ENCODE measurements at regions not wholly inside any gene's neighbourhood (a gene's known extent, or its start where the extent isn't known, plus 50 kb on each side); places are given as distances from the start of the nearest gene placed in this dataset.
"Not testable (repeated sequence)": the region's sequence is repeated elsewhere in the genome, so short reads cannot be mapped to it uniquely, and the experiment has no call there.

DNA sequence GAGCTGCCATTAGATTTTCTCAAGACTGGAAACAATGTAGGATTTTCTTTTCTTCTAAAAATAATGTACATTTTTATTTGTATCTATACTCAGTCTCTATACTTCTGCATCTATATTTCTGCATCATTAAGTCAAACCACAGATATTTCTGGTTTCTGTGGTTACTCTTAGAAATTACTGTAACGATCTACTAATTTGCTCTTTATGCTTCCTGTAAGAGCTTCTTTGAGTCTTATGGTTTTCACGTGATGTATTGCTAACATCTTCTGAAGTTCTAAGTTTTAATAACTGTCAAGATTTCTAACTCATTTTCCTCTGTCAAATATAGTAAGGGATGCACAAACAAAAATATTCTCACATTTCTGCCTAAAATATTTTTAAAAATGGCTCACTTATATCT, 1144.5 kb downstream of the HACE1 start (continued):
- TF ChIP-seq PAX8 (CRISPR knock-in tag; IDR thresholded peaks at IDR 0.05; ENCODE audit: borderline replicate concordance), result no peak
- TF ChIP-seq, protein P1, sequence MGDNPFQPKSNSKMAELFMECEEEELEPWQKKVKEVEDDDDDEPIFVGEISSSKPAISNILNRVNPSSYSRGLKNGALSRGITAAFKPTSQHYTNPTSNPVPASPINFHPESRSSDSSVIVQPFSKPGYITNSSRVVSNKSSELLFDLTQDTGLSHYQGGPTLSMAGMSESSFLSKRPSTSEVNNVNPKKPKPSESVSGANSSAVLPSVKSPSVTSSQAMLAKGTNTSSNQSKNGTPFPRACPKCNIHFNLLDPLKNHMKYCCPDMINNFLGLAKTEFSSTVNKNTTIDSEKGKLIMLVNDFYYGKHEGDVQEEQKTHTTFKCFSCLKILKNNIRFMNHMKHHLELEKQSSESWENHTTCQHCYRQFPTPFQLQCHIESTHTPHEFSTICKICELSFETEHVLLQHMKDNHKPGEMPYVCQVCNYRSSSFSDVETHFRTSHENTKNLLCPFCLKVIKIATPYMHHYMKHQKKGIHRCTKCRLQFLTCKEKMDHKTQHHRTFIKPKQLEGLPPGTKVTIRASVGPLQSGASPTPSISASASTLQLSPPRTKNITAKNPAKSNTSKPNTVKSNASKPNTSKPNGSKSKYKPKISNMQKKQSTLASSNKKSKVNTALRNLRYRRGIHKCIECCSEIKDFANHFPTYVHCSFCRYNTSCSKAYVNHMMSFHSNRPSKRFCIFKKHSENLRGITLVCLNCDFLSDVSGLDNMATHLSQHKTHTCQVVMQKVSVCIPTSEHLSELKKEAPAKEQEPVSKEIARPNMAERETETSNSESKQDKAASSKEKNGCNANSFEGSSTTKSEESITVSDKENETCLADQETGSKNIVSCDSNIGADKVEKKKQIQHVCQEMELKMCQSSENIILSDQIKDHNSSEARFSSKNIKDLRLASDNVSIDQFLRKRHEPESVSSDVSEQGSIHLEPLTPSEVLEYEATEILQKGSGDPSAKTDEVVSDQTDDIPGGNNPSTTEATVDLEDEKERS (CRISPR knock-in tag; IDR thresholded peaks at IDR 0.05), result no peak
- TF ChIP-seq ZFP36L1 (CRISPR knock-in tag; IDR thresholded peaks at IDR 0.05), result no peak
- TF ChIP-seq SP4 (CRISPR knock-in tag; IDR thresholded peaks at IDR 0.05), result no peak
- no peak for TF ChIP-seq HNRNPL (IDR thresholded peaks at IDR 0.05; ENCODE audit: low read depth, low read length)
- TF ChIP-seq ZNF605 (CRISPR knock-in tag; IDR thresholded peaks at IDR 0.05), result no peak
- TF ChIP-seq, protein P2, sequence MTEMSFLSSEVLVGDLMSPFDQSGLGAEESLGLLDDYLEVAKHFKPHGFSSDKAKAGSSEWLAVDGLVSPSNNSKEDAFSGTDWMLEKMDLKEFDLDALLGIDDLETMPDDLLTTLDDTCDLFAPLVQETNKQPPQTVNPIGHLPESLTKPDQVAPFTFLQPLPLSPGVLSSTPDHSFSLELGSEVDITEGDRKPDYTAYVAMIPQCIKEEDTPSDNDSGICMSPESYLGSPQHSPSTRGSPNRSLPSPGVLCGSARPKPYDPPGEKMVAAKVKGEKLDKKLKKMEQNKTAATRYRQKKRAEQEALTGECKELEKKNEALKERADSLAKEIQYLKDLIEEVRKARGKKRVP (CRISPR knock-in tag; IDR thresholded peaks at IDR 0.05), result no peak

DNA sequence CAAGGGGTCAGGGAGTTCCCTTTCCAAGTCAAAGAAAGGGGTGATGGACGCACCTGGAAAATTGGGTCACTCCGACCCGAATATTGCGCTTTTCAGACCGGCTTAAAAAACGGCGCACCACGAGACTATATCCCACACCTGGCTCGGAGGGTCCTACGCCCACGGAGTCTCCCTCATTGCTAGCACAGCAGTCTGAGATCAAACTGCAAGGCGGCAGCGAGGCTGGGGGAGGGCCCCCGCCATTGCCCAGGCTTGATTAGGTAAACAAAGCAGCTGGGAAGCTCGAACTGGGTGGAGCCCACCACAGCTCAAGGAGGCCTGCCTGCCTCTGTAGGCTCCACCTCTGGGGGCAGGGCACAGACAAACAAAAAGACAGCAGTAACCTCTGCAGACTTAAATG, 1150.5 kb downstream of the HACE1 start:
- H3K36me3 ChIP-seq (replicated peaks in 1 of 2; ENCODE audit: control insufficient read depth in 1 of 2, insufficient read depth in 2 of 2, low read length in 2 of 2); H3K79me2 ChIP-seq (ENCODE audit: insufficient read depth, low read length); H3K27ac ChIP-seq (ENCODE audit: extremely low read length, insufficient read depth, low read length); H3K4me1 ChIP-seq (ENCODE audit: insufficient read depth, low read length); POLR2A ChIA-PET; FAIRE-seq; H3K27me3 ChIP-seq (ENCODE audit: control insufficient read depth in 1 of 2, insufficient read depth in 2 of 2, low read length in 2 of 2); H3K4me3 ChIP-seq (replicated peaks in 1 of 3; ENCODE audit: insufficient read depth in 1 of 3, low read depth in 2 of 3, low read length in 3 of 3); BruUV-seq (replicated peaks); in situ Hi-C loops (cut with HindIII; ENCODE audit: extremely low pct_ligation_motif_present, low pct_unique_long_range_greater_than_20kb); DNase-seq (ENCODE audit: low spot score); H3K9ac ChIP-seq (ENCODE audit: insufficient read depth, low read depth, low read length); H3K9me3 ChIP-seq (ENCODE audit: low read length); ATAC-seq; H2AFZ ChIP-seq (ENCODE audit: low read length); H3K4me2 ChIP-seq (ENCODE audit: low read depth, low read length); CTCF ChIA-PET (ENCODE audit: low intra/inter-chr PET ratio, low total read pairs); H4K20me1 ChIP-seq (ENCODE audit: insufficient read depth, low read length); intact Hi-C loops (cut with micrococcal nuclease; ENCODE audit: unreplicated experiment): not testable (repeated sequence)
- 63% methylated on average over 14 of the region's 15 CpGs for WGBS (ENCODE audit: low lambda C conversion rate)

All from HepG2 (cell line).